Stomach (tissue), 4 donors: ENCODE measurements at regions not wholly inside any gene's neighbourhood (a gene's known extent, or its start where the extent isn't known, plus 50 kb on each side); places are given as distances from the start of the nearest gene placed in this dataset.

ENCODE experiments used
- POLR2A ChIP-seq, 4 donors: fragments of 450-650 bp; IDR thresholded peaks; one replicate each; pipeline ENCODE4 v1.6.1; 2016; ENCODE audit warnings: antibody characterized with exemption in 4 of 4, control low read depth in 2 of 4, mild to moderate bottlenecking in 1 of 4, moderate library complexity in 1 of 4
- POLR2AphosphoS5 ChIP-seq, 3 donors: sonication (generic); formaldehyde crosslinking; IDR thresholded peaks; one replicate each; pipeline ENCODE4 v1.6.1; 2016; ENCODE audit warnings: antibody characterized with exemption in 3 of 3
- TF ChIP-seq, protein P1 (sequence below), 7 experiments: fragments of 450-650 bp in 4 of 7; fragments of 200-600 bp in 3 of 7; sonication (generic) in 3 of 7; IDR thresholded peaks; one replicate each; pipeline ENCODE4 v1.5.1; 2016 to 2019; ENCODE audit warnings: antibody characterized with exemption in 7 of 7, control low read depth in 2 of 7, mild to moderate bottlenecking in 1 of 7

DNA sequence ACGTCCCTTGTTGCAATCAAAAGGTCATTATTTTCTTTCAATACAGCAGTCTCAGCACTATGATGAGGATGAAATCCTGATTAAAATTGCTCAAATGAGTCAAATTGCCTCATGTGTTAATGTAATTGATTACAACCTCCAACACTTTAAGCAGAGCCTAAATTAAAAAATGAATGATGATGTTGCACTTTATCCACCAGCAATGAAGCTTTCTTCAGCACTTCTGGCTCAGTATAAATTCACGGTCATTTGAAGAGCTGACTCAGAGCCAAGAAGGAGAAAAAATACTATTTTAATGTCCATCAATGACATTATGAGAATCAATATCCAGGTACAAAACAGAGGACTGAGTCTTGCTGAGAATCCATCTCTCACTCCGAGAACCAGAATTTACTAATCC is 792.6 kb upstream of the ATXN8OS start:
- TF ChIP-seq, protein P1, sequence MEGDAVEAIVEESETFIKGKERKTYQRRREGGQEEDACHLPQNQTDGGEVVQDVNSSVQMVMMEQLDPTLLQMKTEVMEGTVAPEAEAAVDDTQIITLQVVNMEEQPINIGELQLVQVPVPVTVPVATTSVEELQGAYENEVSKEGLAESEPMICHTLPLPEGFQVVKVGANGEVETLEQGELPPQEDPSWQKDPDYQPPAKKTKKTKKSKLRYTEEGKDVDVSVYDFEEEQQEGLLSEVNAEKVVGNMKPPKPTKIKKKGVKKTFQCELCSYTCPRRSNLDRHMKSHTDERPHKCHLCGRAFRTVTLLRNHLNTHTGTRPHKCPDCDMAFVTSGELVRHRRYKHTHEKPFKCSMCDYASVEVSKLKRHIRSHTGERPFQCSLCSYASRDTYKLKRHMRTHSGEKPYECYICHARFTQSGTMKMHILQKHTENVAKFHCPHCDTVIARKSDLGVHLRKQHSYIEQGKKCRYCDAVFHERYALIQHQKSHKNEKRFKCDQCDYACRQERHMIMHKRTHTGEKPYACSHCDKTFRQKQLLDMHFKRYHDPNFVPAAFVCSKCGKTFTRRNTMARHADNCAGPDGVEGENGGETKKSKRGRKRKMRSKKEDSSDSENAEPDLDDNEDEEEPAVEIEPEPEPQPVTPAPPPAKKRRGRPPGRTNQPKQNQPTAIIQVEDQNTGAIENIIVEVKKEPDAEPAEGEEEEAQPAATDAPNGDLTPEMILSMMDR (IDR thresholded peaks at IDR 0.05): no peak
- TF ChIP-seq POLR2AphosphoS5 (IDR thresholded peaks at IDR 0.05): no peak
- no peak for TF ChIP-seq POLR2A (IDR thresholded peaks at IDR 0.05)
